Suprapubic skin (tissue), 4 donors: ENCODE measurements at regions not wholly inside any gene's neighbourhood (a gene's known extent, or its start where the extent isn't known, plus 50 kb on each side); places are given as distances from the start of the nearest gene placed in this dataset.

Experiments used
- CTCF ChIP-seq, 2 donors: fragments of 200-600 bp in 1 of 2; fragments of 450-650 bp in 1 of 2; sonication (generic) in 1 of 2; IDR thresholded peaks; one replicate each; pipeline ENCODE4 v1.5.1; 2016 to 2019; ENCODE audit warnings: antibody characterized with exemption in 2 of 2, mild to moderate bottlenecking in 1 of 2, moderate library complexity in 1 of 2
- POLR2A ChIP-seq, 2 donors: fragments of 450-650 bp; IDR thresholded peaks; one replicate each; pipeline ENCODE4 v1.6.1; 2017; ENCODE audit warnings: antibody characterized with exemption in 2 of 2, mild to moderate bottlenecking in 2 of 2, moderate library complexity in 2 of 2
- POLR2AphosphoS5 ChIP-seq, 3 donors: sonication (generic); formaldehyde crosslinking; IDR thresholded peaks; one replicate each; pipeline ENCODE4 v1.6.1; 2017; ENCODE audit warnings: antibody characterized with exemption in 3 of 3

- TF ChIP-seq POLR2AphosphoS5 (IDR thresholded peaks at IDR 0.05): no peak
- TF ChIP-seq CTCF (IDR thresholded peaks at IDR 0.05): no peak
- no peak for TF ChIP-seq POLR2A (IDR thresholded peaks at IDR 0.05)
Observed at GRCh38 chr13:22062478-22063205, 391.8 kb downstream of the FGF9 start.
